ENCODE measurements at regions not wholly inside any gene's neighbourhood (a gene's known extent, or its start where the extent isn't known, plus 50 kb on each side); places are given as distances from the start of the nearest gene placed in this dataset.
"Not testable (repeated sequence)": the region's sequence is repeated elsewhere in the genome, so short reads cannot be mapped to it uniquely, and the experiment has no call there.

DNA sequence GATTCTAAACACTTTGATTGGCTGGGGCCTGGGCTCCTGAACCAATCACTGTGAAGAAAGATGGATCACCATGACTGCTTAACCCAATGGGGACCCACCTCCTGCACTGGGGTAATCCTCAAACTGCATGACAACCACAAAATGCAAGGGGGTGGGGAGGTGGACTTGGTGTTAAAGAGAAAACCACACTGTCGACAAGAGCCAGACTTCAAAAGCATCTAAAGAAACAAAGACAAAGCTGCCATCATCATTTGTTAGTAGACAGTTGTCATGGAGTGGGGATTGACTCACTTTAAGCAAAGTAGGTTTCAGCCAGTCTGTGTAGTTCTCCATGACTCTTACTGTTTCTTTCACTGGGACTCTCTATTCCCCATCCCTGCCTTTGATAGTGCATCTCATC, 433.8 kb downstream of the PLPP3 start:
- no peak for DNase-seq

DNA sequence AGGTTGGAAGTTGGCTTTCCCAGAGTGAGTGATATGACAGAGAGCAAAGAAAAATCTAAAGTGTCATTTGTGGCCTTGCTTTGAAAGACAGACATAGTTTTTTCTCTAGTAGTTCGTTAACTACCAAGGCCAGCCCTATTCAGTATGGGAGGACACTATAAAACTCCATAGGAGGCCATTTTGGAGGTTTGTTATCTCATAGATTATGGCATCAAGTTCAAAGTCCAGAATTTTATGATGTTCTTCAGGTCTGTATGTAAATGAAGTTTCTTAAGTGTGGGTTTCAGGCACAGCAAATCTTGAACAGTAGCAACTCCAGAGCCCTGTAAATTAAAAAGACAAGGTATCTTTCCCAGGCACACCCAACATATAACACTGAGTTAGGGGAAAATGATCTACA, 437.1 kb downstream of the PLPP3 start:
- DNase-seq, result no peak

DNA sequence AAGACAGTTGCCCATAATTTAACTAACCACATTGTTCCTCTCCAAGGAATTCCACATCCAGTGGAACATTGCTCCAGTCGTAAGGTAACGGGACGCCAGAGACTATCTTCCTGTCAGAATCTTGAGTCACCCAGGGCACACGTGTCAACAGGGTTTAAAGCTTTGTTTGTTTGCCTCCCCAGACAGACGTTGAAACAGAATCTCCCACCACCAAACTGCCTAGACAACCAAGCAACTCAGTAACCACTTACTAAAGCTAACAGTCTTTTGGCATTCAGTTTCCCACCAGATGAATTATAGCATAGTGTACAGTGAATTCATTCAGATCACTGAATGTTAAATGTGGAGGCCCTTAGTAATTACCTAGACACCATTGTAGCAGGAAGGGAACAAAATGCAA, 439.5 kb downstream of the PLPP3 start:
- DNase-seq, result no peak

DNA sequence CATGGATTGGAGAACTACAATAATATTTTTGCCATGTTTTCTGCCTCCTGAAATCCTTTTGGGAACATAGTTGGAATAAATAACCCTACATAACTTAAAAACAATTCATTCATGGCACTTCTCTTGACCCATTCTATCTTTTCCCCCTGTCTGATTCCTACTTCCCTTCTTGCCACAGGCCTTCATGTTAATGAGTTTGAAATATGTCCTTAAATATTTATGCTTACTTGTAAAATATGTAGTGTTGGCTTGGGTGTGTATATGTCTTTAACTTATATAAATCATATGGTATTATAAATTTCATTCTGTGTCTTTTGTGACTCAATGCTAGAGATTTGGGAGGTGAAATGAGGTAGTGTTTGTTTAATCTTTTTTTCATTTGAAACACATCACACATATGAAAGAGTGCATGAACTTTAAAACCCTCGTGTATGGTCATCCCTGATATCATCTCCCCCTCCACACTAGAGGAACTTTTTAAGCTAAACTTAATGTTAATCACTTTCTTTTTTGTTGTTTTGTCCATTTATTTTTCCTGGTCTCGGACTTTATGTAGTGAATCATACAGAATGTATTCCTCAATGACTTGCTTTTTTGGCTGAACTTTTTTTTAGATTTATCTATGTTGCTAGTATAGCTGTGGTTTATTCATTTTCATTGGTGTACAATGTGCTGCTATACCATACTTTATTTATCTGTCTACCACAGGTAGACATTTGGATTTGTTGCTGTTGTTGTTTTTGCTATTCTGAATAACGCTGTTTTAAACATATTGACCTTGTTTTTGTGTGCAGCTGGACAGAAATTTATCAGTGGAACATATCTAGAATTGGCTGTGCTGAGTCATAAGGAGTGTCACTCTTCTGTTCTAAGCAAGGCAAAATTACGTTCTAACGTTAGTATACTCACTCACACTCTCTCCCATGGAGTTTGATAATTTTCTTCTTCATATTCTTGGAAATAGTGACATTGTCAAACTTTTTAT, 441.6 kb downstream of the PLPP3 start:
- DNase-seq, result no peak

DNA sequence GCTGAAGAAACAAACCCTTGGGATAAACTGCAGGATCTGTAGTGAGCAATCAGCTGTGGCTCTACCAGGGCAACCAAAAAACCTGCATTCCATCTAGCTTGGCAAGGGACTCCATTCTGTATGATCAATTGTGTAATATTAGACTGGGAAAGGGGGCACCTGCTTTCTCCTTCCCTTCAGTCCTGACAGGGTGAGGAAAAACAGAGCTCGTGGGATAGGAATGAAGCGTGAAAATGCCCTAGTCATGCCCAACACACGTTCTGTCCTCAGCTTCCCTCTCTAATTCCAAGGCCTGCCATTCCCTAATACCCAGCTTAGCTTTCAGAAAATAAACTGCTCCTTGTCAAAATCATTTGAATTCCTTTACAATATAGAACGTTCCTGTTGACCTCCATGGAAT, 442.3 kb downstream of the PLPP3 start:
- no peak for DNase-seq

DNA sequence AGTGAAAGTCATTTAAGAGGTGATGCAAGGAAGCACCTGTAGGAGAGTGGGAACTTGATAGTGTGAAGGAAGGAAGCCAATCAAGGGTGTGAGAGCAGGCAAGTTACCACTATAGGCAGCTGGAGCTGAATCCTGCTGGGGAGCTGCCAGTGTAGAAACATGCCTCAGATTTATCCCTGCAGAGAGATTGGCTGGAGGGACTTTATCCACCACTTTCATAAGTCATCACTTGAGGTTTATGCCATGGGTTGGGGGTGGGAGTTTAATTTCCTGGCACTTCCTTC, 443.6 kb downstream of the PLPP3 start:
- no peak for DNase-seq

DNA sequence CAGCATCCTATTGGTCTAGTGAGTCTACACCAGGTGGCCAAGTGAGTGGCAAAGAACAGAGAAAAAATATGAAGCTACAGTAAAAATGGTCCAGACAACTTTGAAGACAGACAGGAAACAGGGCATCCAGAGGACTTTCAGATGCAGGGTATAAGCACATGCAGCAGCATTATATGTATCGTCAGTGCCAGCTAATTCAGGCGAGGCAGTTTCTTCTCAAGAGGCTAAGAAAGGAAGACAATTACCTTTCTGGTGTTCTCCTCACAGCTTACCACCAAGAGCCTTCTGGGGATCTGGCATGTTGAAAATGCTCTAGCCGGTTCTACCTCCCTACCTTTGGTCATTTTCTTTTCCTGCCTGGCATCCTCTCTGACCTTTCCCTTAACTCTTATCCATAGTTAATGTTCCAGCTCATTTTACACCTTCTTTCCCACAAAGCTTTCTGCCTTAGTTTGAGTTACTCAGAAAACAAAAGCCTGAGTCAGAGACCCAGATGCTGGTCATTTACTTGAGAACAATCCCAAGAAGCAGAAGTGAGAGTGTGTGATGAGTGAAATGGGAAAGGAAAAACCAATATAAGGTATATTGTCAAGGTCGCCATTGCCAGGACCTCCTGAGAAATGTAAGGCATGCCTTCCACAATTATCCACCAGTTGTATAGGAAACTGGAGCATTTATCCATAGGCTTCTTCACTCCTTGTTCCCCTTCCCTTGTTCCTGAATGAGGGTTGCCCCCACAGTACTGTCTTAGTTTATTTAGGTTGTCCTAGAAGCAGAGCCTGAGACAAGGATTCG, 444.1 kb downstream of the PLPP3 start:
- no peak for DNase-seq

DNA sequence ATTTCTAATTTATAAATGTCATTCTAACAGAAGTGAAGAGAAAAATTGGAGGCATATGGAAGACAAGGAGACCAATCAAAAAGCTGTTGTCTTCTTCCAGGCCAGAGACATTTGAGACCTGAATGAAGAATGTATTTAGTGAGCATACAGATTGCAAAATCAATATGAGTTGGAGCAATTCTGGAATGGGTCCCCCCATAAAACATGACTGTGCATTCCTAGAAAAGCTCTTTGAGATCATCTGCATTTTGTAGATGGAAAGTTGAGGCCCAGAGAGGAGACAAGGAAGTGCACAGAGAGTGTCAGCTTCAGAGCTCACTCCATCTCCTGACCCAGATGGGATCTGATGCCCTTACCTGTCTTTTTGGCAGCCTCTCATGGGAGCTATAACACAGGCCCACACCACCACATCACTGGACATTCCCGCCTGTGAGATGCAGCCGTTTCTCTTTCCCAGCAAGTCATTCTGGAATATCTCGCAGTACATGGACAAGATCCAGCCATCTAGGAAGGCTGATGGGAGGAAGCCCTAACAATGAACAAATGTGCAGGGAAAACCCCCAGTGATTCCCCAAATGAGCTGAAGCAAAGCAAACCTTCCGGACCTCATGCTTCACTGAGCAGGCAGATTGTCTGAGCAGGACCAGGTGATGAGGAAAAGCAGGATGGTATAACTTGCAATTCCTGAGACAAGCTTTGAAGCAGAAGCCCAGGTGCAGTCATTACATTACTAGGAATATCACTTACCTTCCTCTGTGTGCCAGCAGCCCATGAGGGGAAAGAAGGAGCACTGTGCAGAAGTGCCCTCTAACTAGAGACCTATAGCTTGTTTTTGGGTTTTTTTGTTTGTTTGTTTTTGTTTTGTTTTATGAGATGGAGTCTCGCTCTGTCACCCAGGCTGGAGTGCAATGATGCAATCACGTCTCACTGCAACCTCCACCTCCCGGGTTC, 445.6 kb downstream of the PLPP3 start:
- DNase-seq, result no peak

DNA sequence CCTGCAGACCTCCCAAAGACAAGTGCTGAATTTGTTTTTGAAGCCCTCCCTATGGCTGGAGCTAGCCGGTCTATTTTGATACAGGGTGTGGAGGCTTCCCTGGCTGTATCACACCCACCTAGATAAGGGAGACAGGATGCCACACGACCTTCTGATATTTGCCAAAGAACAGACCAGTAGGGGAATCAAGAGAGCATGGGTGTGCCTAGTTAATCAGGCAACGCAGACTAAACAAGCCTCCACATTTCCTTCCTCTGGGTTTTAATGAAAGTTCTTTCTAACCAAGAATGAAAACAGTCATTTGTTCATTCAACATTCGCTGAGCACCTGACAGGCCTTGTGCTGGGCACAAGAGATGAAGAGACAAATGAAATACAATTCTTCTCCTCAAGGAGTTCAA, 446.8 kb downstream of the PLPP3 start:
- no peak for DNase-seq

DNA sequence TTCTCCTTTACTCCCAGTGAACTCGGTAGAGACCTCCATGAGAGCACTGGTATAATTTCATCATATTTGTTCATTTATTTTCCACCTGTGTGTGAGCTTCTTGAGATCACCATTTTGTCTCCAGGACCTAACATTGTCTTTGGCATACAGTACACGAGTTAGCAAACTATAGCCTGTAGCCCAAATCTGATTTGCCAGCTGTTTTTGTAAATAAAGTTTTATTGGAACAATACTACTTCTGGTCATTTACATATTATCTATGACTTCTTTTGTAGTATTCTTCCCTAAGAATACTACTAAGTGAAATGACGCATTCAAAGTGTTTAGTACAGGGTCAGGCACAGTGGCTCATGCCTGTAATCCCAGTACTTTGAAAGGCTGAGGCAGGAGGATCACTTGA, 449.5 kb downstream of the PLPP3 start:
- no peak for DNase-seq

DNA sequence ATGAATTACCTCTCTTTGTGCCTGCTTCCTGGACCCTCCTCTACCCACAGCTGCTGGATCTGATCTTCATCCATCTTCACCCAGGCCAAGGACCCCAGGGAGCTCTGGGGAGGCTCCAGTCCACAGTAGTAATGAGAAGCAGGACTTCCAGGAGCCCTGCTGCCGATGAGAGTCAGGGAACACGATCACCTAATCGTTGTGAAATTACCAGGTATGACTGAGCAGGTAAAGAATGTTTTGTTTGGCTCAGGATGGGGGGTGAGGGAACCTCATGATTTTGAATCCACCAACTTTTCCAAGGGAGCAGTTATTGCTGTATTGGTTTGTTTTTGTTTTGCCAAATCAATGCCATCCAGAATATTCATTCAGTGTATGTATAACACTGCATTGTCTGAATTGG, 454.0 kb downstream of the PLPP3 start:
- DNase-seq, result no peak

DNA sequence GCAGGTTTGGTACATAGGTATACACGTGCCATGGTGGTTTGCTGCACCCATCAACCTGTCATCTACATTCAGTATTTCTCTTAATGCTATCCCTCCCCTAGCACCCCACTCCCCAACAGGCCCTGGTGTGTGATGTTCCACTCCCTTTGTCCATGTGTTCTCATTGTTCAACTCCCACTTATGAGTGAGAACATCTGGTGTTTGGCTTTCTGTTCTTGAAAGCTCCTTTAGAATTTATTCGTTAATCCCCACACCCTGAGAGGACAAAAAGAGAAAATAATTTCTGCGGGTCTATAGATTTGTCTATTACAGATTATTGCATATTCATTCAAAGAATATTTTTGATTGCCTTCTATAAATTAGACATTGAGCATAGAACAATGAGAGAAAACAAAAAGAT, 455.5 kb downstream of the PLPP3 start:
- no peak for DNase-seq

DNA sequence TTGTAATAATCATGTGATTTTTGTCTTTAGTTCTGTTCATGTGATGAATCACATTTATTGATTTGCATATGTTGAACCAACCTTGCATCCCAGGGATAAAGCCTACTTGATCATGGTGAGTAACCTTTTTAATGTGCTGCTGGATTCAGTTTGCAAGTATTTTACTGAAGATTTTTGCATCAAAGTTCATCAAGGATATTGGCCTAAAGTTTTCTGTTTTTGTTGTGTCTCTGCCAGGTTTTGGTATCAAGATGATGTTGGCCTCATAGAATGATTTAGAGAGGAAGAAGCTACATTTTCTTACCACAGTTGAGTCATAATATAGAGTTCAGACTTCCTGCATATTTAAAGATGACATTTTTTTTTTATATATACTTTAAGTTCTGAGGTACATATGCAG, 455.9 kb downstream of the PLPP3 start:
- DNase-seq, result no peak

DNA sequence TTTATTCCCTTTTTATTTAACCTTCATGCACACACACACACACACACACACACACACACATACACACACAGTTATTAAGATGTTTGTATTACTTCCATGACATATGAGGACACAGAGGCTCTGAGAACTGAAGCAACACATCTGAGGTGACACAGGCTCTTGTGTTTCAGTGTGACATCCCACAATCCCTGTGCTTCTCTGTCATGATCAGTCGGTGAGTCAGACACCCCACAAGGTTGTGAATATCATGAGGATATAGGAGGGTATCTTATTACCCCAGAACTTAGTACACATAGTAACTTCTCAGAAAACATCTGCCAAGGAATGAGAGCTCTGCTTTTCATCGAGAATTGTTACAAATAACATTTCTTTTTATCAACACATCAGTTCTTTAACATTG, 459.3 kb downstream of the PLPP3 start:
- no peak for DNase-seq

DNA sequence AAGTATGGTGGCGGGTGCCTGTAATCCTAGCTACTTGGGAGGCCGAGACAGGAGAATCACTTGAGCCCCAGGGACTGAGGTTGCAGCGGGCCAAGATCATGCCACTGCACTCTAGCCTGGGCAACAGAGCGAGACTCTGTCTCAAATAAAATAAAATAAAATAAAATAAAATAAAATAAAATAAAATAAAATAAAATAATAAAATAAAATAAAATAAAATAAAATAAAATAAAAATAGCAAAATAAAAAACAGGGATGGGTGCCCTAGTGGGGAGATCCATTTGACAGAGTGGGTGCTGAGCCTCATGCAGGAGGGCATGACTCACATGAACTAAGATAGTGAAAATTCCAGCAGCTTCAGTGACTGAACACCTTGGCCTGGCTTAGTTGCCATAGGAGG, 460.7 kb downstream of the PLPP3 start:
- not testable (repeated sequence) for DNase-seq

DNA sequence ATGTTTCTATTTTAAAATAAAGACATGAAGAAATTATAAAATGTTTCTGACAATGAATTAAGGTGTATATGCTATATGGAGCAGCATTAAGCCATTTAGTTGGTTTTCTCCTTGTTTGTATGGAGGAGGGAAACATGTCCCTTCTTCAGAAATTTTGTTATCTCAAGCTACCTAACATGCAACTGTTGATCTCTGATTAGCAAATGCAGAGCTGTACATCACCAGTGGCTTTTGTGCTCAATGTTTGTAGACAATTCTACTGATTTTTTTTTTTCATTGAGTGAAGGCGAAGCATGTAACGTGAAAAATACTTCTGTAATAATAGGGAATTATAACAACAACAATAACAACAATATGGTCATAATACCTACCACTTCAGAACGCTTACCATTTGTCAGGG, 463.7 kb downstream of the PLPP3 start:
- no peak for DNase-seq

DNA sequence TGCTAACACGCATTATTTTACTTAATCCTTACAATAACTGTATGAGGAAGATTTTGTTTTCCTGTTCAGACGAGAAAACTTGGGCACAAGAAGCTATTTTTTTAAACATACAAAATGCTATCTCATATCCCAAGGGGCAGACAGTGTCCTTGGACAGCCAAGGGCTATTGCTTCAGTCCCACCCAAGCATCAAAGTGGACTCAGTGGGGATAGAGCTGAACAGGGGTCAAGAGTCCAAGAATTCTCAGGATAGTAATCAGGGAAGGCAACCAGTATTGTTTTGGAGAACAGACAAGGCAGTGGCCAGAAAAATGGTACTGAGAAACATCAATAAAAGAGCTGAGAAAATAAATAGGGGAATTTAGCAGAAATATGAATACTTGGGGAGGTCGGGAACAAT, 465.7 kb downstream of the PLPP3 start:
- DNase-seq, result no peak

DNA sequence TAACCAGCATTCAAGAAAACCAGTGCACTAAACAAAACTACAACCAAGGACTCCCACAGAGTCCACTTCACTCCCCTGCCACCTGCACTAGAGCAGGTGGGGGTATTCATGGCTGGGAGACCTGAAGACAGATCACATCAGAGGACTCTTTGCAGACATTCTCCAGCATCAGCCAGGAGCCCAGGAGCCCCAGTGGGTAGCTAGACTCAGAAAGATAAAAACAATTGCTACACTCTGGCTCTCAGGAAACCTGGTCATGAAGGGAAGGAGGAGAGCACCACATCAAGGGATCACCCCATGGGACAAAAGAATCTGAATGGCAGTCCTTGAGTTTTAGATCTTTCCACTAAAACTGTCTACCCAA, 472.1 kb downstream of the PLPP3 start:
- no peak for DNase-seq

DNA sequence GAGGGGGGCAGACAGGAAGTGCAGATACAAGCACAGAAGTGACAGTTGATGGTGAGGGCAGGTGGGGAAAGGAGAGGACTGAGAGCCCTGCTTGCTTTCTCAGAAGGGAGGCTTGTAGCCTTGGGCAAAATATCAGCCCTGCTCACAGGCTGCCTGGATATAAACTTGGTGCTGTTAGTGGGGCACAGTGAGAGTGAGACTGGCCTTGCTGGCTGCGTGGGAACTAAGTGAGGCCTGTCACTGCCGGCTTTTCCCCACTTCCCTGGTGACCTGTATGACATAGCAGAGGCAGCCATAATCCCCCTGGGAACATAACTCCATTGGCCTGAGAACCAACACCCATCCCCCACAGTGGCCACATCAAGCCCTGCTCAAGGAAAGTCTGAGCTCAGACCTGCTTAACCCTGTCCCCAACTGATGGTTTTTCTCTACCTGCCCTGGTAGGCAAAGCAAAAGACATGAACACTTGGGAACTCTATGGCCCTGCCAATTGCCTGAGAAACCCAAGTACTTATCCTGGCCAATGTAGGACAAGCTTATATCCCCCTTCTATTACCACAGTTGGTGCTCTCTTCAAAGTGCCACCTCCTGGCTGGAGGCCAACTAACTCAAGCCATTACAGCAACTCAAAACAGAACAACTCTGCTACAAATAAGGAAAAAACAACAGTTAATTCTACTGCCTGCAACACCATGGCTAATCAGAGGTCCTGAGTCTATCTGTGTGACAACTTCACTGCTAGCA, 472.7 kb downstream of the PLPP3 start:
- no peak for DNase-seq

DNA sequence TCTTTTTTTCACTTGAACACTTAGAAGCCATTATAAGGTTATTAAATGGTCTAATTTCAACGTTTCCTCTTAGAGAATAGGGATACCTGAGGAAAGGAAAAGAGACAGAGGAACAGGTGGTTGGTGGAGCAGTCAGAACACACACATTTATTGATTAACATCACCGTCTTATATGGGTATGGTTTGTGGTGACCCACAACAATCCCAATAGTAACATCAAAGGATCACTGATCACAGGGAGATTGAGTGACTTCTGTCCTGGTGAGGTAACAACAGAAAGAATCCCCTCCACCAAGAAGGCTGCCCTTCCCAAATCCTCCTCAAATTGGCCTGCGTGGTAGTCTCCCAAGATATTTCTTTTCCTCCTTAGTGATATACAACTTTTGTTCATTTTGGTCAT, 474.0 kb downstream of the PLPP3 start:
- no peak for DNase-seq

DNA sequence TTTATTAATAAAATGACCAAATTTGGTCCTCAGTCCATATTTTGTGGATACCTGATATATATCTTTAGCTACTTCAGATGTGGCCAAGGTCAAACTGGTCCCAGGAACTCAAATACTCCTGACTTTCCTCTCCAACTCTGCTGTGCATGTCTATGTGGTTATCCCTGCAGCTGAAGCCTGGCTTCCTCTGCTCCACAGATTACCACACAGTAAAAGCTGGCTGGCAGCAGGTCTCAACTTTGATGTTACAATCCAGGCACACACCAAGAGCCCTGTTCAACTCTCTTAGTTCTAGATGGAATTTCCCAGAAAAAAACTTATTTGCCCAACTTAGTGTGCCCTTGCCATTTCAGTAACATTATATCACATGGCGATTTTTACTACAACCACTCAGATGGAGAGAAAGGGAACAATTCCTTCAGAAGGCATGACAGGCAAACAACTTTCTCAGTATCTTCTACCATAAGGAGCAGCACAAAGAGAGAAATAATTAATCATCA, 479.5 kb downstream of the PLPP3 start:
- no peak for DNase-seq

DNA sequence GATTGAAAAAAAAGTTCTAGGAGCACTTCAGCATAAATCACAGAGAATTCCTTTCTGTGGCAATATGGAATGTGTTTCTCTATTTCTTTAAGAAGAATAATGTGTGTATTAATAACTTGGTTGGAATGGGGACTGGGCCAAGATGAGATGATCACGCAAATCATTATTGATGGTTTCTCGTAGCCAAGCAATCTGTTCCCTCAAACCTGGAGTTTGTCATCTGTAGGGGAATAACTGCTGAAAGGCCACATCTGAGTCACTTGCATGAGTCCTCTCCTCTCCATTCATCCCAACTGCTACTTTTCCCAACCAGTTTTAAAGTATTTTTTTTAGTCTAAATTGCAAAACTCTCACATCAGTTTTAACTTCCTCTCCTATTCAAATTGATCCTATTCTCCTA, 480.4 kb downstream of the PLPP3 start:
- DNase-seq, result no peak
